GM19043 (cell line): ENCODE measurements at regions not wholly inside any gene's neighbourhood (a gene's known extent, or its start where the extent isn't known, plus 50 kb on each side); places are given as distances from the start of the nearest gene placed in this dataset.

Source experiments
- ATAC-seq: cut with Tn5 transposase; IDR thresholded peaks from one replicate; pipeline ENCODE4 v1.9.1; 2021; ENCODE audit warnings: low read depth; ENCODE audit not compliant: unreplicated experiment

DNA sequence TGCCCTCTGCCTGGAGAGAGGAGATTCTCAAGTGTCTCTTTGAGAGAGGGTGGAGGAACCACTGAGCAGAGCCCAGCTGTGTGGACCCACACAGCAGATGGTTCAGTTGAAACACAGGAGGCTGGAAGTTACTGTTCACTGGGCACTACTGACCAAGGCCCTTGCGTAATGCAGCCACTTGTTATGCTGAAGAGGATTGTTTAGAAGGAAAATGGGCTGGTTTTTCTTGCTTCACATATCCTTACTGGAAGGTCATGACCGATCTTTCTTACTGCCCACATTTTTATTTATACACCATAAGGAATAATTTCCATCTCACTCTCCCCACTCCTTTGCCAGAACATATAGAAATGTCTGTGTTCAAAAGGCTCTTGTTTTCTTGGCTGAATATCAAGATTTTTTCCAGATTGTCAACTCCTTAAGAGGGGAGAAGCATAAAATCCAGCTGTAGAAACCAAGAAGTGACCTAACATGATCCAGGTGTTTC is 375.1 kb upstream of the DDHD1 start:
- no peak for ATAC-seq

DNA sequence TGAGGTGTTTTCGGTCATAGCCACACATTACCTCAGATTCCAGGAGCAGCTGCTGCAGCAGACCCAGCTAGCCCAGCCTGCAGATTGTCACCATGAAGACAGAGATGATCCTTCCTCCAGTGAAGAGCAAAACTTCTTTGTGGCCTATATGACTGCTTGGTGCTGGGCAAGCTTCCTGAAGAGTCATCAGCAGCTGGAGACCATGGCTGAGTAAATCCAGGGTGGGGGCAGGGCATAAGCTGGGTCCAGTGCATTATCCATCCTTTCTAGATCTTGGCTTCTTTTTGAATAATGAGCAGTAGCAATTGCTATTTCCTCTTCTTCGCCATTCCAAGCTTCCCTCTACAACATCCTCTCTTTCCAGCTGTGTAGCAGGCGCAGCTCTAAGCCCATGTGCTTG is 373.1 kb upstream of the DDHD1 start:
- no peak for ATAC-seq

DNA sequence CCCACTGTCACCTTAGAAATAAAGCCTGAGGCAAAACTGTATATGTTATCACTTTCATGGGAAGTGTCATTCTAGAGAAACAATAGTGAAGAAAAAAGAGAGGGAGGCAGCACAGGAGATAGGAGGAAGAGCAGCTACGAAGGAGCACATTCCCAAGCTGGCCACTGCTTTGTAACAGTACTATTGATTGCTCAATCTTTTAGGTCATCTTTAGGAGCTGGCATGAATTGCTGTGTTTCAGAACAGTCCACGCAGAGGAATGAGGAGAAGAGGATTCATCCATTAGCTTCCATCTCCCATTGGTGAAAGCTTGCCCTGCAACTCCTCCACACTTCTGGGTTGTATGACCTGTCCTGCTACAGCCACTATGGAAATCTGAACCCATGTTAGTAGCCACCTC is 372.5 kb upstream of the DDHD1 start:
- ATAC-seq: no peak

DNA sequence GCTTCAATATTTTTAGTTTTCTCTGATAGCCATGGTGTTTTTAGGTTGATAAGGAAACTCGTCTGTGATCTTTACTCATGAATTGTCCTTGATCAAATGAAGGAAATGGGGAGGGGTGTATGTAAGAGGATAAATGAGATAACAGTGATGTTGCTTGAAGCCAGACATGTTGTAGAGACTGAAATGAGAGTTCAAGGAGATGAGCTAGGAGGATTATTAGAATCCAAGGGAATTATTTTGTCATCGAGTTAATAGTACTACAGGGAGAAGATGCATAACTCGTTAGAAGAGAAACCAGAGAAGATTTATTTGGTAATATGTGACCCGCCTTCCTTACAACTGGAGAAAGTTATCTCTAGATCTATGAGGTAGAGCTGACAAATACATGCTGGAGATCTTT is 371.3 kb upstream of the DDHD1 start:
- no peak for ATAC-seq

DNA sequence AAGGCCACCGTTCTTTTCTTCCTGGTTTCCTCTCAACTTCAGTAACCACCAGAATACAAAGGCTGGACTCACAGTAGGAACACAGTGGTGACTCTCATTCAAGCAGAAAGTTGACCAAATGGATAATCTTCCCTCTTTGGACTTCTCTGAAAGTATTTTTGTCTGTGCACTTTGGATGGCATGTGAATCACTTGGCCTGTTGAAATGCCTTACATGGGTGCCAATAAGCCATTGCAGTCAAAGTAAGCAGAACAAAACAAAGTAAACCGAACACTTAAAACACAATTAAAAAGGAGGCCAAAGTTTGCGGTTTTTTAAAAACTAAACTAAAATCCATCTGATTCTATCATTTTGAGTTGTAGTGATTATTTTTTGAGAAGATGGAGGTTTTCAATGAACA is 370.1 kb upstream of the DDHD1 start:
- no peak for ATAC-seq

DNA sequence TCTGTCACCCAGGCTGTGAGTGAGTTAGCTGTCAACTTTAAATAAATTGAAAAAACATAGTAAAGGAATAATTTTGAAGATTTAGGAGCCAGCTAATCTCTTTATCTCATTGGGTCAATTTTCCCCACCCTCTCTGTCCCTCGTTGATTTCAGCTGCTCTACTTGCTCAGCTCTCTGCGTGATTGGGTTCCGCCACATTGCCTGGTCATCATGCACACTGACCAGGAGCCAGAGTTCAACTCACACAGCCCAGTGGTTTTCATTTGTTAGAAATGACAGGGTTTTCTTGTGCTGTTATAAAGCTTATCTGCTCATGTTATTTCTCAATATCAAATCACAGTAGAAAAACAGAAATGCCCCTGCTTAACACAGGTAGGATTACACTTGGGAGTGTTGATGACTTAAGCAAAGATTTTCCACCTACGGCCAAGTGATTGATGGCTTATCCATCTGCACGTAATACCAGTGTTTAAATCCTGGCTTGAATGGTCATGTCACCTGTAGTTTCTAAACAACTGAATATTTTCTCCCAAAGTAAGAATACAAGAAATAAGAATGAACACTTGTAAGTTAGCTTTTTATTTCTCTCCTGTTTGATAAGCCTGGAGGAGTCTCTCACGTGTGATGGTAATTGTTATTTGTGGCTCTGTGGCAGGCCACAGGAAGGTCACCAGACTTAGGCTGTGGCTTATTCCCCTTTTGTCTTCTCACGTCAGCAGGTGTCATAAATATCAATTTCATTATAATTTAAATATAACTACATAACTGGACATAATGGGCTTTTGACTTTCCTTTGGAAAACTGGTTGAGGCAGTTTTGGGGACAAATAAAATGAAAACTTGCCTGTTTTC is 367.2 kb upstream of the DDHD1 start:
- no peak for ATAC-seq

DNA sequence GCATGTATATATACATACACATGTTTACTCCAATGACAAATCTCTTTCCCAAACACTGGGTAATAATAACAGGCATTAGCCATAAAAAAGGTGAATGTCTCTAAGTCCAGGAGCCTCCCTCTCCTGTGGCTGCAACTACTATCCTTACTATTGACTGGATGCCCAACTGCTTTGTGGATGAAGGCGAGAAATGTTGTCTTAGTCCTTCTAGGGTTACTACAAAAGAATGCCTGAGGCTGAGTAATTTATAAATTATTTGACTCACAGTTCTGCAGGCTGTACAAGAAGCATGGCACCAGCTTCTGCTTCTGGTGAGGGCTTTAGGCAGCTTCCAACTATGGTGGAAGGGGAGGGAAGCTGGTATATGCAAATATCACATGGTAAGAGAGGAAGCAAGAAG is 366.0 kb upstream of the DDHD1 start:
- no peak for ATAC-seq

DNA sequence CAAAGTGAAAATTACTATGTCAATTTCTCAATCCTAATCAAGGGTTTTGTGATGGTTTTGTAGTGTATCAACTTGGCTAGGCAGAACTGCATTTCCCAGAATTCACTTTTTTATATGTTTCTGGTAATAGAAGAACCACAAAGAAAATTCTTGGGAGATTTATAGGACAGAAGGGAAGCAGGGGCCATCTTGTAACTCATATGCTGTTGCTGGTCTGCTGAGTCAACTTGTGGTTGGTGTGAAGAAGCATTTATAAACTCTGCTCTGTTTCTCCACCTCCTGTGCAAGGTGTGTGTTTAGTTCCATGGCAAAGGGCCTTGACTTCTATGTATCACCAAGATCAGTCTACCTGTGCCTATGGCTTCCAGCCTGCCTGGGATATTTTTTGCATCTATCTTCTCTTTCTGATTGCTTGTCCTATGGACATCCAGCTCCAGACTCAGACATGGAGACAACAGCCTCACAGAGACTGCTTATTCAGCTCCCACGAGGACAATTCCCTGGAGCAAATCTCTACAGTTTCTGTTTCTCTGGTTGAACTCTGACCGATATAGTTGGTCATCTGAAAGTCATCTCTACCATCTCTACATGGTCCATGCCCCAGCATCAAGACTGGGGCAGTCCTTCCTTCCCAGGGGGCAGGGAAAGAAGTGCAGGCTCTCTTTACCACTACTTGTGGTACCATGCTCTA is 364.3 kb upstream of the DDHD1 start:
- no peak for ATAC-seq

DNA sequence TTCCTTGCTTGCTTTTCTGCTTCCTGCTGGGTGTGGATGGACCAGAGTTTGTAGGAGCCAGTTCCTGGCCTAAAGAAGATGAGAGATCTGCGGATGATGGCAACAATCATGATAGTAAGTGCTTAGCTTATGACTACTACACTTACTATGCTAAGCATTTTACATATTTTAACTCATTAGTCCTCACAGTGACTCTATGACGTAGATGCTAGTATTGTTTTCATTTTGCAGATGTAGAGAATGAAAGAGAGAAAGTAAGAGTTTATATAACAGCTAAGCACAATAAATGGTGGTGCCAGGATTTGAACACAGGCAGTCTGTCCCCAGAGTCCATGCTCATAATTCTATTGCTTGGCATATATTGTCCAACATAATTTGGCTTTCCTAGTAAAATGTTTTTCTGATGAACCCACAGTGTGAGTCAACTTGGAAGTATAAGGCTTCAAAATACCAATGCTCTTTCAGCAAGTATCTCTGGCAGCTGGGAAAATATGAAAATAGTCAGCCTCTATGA is 363.2 kb upstream of the DDHD1 start:
- no peak for ATAC-seq

DNA sequence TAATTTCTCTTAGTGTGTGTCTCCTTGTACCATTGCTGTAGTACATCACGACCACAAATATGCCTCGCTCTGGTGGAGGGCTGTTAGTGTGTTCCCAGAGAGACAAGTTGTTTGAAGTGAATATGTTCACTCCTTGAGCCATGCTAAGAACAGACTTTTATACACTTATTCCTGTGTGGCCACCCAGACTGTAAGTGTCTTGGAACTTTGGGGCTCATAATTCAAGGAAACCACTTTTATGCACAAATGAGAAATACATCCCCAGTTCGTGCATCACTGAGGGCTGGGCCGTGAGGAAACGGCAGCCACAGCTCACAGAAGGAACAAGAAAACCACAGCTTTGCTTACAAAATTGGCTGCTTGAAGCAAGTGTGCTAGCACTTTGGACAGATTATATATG is 362.2 kb upstream of the DDHD1 start:
- ATAC-seq: no peak

DNA sequence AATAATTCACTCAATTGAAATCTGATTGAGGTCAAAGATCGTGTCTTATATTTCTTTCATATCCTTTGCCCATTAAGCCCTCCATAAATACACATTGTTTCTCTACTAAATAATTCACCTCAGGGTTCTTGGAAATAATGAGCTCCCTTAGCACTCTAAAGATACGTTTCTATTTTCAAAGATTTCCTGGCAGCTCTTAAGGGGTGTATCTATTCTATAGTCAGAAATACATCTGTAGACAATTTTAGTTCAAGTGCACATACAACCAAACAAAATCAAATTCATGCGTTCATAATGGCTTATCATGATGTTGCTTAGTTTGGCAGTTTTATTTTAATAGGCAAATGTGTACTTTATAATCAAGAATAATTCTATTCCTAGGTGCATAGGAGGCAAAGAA is 361.1 kb upstream of the DDHD1 start:
- ATAC-seq: no peak

DNA sequence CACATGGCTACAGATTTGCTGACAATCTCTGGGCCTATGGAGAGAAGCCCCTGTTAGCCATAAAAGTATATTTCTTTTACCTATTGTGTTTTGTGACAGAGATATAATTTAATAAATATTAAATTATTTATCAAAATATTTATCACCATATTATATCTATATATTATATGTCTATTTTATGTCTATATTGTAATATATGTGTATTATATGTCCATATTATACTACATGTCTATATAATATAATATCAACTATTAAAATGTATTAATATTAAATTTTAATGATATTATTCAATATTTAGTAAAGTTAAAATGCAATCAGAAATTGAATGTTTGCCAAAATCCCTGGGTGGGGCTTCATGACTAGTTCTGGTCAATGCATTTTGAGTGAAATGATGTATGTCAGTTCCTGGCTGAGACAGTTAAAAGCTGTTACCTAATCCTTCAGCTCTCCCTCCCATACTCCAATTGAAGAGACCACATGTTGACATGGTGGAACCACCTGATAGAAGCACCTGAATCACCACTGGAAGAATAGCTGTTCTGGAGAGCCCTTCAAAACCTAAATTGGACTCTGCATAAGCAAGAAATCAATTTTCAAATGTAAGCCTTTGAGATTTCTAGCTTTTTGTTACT is 357.3 kb upstream of the DDHD1 start:
- ATAC-seq: no peak

DNA sequence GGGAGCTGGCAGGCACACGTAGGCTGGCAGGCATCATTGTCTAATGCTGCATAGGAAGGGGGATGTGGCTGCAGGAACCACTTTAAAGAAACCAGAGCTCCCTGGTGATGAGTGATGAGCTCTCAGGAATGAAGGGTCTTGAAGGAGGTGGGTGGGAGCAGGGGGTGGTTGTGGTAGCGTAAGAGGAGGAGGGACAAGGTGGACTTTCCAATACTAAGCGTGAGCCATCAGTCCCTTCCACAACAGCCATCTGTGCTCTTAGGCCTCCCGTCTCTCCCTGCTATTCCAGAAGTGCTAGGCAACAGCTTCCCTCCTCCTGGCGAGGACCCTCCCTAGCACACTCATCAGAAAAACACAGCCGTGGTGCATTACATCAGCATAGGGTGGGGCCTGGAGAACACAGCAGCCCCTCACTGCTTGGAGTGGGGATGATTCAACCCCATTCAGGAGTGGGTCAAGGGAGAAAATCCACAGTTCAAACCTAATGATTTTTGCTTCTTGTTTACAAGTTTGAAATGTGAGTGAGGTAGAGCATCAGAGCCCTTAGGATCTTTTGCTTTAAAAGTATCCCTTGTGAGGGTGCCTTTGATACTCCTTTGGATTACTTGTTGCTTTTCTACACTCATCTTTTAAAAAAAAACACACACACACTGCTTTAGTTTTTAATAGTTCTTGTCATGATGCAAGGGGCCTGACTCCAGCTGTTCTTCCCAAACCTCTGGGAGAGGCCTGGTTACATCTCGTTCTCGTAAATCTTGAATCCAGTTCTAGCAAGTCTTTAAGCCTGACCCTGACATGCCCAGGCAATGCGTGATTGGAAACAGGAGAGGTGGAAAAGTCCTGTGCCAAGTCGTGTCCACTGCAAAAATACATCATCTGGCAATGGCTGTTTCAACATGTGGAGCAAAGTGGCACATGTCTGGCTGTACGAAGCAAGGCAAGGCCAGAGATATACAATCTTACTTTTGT is 356.4 kb upstream of the DDHD1 start:
- ATAC-seq: no peak

DNA sequence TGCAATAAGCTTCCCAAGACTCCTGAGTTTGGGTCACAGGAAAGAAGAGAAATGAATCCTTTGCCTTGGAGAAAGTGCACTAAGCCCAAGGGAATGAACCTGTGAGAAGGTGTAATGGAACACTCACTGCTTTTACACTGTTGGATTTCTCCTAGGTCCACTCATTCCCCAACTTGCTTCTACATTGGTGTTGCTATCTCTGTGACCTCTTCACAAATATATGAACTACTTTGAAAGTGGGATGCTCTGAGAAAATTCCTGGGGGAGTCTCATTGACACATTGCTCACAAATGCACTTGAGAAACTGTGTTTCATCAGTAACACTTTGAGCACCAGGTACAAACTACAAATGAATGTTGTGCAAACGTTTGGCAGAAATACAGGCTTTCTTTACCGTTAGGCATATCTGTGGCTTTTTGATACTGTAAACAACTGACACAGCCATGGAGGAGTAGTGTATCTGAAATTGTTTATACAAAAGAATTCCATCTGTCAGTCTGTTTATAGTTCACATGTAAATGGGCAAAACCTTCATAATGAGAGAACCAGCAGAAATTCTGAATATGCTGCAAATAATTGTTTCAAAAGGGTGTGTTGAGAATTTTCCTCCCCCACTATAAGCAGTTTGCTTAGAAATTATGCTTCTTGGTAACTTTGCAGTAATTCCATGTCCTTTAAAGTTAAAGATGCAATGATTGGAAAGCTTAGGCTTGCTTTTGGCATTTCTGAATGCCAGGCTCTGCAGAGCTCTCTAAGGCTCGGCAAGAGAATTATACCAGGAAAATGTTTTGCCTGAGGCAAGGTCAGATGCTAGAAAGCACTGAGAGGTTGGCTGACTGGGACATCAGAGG is 348.5 kb upstream of the DDHD1 start:
- no peak for ATAC-seq

DNA sequence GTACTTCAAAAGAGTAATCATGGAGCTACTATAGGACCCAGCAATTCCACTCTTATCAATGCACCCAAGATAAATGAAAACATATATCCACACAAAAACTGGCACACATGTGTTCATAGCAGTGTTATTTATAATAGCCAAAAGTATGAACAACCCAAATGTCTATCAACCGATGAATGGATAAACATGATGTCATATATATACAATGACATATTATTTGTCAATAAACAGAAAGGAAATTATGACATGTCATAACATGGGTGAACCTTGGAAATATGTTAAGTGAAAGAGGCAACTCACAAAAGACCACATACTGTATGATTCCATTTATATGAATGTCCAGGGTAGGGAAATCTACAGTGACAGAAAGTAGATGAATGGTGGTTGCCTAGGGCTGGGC is 347.1 kb upstream of the DDHD1 start:
- no peak for ATAC-seq

DNA sequence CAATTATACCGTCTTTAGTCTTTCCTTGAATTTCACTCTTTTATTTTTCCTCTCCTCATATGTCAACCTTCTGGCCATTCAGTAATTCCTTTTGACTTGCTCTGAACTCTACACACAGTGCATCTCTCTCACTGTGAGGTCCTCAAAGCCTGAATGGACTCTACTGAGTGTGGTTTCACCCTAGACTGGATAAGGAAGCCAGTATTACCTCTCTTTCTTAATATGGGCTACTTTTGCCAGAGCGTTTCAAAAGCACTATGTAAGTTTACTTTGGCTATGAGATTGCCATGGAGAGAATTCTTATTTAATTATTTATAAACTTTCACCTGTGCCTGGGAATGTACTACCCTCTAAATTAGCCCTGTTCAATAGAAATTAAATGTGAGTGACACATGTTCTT is 343.5 kb upstream of the DDHD1 start:
- ATAC-seq: no peak

DNA sequence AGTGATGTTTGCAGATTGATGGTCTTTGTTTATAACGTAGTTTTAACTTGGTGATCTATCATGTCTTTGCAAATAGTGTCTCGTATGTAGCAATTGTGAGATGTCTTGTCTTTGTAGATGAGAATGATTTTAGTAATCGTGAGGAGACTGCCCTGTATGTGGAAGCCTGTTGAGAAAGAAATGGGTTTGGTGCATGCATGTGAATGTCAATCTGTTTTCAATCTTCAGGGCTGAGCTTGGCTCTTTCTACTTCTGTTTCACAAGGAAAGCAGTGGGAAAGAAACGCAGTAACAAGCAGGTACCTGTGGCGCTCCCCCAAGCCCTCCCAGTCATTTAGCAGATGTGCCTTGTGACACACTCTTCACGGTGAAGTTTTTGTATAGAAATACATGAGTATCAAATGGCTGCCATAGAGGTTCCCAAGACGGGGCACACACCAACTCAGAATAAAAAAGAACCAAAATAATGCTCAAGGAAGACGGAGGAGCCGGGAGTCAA is 342.8 kb upstream of the DDHD1 start:
- ATAC-seq: no peak

DNA sequence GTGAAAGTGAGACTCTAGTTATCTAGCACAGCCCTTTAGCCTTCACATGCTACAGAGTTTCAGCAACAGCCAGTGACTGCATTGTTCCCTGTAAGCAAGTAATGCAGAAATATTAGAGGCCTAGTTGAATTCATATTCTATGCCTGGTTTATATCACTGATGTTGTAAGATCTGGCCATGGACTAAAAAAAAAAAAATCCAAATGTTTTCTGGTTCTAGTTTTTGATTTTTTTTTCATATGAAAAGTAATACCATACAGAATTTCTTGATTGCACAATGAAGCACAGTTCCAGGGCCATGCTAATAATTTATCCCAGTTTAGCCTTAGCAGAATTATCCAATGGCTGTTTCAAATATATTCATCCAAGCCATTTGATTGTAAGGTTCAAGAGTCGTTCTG is 341.5 kb upstream of the DDHD1 start:
- ATAC-seq: no peak

DNA sequence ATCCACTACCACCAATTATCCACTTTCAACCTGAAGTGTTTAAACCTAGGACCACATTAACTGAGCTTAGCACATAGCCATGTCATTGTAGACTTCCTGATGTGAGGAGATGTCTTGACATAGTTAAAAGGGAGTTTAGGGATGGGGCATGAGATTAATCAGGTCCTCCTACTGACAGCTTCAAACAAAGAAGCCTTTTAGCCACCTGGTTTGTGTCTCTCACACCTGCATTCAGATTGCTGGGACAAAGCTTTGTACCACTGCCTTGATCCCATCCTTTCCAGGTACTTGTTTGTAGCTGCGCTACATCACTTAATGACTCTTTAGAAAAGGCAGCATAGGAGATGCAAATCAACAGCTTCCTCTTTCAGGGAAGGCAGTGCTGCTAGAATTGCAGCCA is 340.7 kb upstream of the DDHD1 start:
- ATAC-seq: no peak
